B cell (primary cell): ENCODE measurements at regions not wholly inside any gene's neighbourhood (a gene's known extent, or its start where the extent isn't known, plus 50 kb on each side); places are given as distances from the start of the nearest gene placed in this dataset.

Experiments used
- CTCF ChIP-seq: fragments of 200-600 bp; IDR thresholded peaks from one replicate; pipeline ENCODE4 v1.8.0; 2022; ENCODE audit warnings: antibody characterized with exemption, mild to moderate bottlenecking
- EZH2 ChIP-seq: IDR thresholded peaks from 2 replicates; pipeline ENCODE4 v1.6.1; 2012; ENCODE audit warnings: borderline replicate concordance, low read depth, mild to moderate bottlenecking, moderate library complexity, low read length; ENCODE audit not compliant: insufficient read depth, poor library complexity, severe bottlenecking

GRCh38 chr1:195241066-195241465, 1367.2 kb downstream of the KCNT2 start:
- no peak for TF ChIP-seq CTCF
- no peak for TF ChIP-seq EZH2
